Dedifferentiated amniotic fluid mesenchymal stem cell (primary cell): ENCODE measurements at regions not wholly inside any gene's neighbourhood (a gene's known extent, or its start where the extent isn't known, plus 50 kb on each side); places are given as distances from the start of the nearest gene placed in this dataset.
A peak's percentile ranks its signal among the peaks of the same experiment; 100 is the strongest.
"Not testable (repeated sequence)": the region's sequence is repeated elsewhere in the genome, so short reads cannot be mapped to it uniquely, and the experiment has no call there.

Experiments
- DNase-seq: peaks from one replicate; pipeline ENCODE4 v3.0.0-alpha.2; 2016; ENCODE audit errors: extremely low spot score

DNA sequence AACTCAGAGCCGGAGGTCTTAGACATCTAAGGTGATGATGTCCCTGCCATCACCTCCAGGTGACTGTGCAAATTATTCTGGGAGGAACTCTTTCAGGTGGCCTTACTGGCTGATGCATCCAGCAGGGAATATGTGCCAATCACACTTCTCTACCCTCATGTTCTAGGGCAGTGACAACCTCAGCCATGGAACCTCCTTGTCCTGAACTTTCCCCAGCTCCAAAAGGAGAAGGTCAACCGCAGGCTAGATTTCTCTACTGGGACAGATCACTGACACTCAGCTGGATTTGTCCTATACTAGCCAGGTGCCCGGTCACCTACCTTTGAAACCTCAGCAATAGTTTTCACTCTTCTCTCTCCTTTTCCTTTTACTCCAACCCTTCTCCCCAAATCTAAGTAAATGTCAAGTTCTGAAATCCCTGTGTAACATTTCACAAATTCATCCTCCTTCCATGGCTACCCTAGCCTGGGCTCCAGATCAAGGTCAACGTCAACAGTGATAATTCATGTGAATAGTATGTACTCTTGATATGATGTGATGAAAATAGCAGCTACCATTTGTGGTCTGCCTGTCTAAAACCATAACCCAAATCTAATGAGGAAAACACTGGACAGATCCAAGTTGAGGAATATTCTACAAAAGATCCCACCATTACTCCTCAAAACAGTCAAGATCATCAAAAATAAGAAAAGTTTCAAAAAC is 115.0 kb upstream of the EGLN3 start:
- DNase-seq: no peak

DNA sequence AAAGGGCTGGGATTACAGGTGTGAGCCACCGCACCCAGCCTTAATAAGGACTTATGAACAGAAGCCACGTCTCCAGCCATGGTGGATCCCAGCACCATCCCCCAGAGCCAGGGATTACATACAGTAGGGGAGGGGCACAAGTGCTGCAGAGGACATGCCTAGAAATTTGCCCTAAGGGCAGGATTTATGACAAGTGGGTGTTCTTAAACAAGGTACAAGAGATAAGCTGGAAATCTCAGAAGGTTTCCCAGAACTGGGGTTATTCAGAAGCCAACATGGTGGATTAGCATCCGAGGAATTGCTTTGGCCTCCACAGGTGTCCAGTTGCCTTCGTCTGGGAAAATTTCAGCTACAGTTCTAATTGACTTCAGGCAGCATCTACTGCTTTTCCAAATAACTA is 114.4 kb upstream of the EGLN3 start:
- DNase-seq: no peak

DNA sequence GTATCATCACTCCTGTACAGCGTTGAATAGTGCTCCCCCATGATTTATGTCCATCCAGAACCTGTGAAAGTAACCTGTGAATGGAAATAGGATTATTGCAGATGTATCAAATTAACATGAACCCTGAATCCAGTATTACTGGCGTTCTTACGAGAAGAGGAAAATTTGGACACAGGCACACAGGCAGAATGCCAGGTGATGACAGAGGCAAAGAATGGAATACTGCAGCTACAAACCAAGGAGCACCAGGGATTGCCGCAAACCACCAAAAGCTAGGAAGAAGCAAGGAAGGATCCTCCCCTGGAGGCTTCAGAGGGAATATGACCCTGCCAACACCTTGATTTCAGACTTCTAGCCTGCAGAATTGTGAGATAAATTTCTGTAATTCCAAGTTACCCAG is 113.5 kb upstream of the EGLN3 start:
- DNase-seq: peak; percentile 28

DNA sequence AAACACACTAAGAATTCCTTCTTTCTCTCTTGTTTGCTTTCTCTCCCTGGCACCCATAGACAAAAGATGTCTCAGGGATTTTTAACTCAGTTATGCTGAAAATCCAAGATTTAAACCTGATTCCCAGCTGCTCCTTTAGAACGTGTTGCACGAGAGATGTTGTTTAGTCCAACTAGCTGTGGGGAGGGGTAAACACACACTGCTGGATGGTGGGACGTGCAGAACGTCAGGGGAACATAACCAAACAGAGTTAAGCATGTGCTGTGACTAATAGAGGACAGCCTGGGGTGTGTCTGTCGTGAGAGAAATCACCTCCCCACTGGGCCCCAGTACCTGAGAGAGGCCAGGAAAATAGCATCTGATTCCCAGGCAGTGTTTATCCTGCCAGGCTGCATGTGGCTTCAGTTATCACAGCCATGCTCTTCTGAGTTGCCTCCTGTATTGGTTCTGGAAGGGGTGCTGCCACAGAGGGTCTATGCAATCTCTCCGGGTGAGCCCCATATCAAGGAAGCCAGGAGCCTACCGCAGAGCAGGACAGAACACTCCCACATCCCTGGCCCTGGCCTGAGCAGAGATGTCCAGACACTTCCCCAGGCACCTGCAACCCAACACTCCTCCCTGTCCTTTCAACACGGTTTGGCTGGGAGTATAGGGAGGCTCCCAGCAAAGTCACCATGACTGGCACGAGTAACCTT is 112.7 kb upstream of the EGLN3 start:
- no peak for DNase-seq

- DNase-seq: no peak
Observed at GRCh38 chr14:34063042-34063441, 112.2 kb upstream of the EGLN3 start.

DNA sequence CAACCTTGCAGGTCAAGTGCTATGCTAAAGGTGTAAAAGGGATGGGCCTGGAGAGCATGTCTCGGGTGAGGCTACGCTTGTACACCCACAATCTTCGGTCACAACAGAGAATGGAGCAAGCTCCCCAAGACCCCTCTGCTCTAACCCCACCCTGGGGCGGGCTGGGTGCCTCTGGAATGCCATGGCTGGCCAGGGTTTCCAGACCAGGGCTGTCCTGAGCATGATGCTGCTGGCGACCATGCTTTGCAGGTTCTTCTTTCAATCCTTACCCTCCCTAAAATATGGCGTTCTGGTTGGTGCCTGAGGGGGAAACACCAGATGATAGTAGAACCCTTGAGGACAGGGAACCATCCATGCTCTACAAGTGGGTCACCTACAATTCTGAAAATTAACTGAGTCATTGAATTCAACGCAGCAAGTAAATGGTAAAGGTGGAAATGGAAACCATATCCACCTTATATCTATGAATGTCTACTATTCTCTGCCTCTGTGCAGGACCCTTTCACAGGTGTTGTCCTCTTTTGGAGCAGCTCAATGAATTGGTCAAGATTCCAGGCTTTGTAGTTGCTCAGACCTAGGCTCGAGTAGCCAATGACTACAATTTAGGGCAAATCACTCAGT is 111.6 kb upstream of the EGLN3 start:
- no peak for DNase-seq

DNA sequence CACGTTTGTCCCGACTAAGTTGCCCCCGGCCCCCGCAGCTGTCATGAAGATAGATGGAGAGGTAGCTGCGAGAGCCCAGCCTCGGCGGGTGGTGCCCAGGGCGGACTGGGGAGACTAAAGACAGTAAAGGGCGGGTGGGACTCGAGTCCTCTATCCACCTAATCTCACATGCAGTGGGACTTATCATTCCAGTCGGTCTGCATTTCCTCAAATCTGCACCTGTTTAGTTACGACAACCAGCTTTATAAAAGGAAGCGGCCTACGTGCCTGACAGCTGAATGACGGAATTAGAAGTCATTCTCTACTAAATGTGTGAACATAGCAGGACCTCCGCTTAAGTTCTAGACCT is 109.8 kb upstream of the EGLN3 start:
- no peak for DNase-seq

DNA sequence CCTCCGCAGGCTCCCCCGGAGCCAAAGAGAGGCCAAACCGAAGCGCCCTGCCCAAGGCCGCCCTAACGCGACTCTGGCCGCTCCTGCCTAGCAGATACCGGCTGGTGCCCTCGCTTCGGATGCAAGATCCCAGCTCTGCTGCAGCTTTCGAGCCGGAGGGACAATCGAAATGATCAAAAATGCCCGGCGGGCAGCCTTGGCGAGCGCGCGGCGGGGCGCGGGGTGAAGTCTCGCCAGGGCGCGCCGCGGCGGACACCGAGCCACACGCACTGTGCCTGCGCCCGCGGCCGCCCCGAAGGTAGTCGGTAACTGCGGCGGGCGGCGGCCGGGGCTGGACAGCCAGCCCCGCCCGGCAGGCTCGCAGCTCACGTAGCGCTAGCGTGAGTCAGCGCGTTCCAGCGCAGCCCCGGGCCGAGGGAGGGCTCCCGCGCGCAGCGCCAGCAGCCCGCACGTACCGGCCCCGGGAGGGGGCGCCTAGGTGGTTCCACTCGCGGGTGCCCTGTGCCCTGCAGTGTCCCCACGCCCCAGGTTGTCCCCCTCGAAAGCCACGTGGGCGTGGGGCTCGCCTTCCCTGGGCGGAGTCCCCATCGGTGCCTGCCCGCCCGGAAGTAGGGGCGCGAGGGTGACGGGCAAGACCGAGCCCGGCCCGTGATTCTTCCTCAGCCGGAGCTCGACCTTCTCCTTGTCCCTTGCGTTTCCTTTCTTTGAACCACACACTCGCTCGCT is 109.2 kb upstream of the EGLN3 start:
- DNase-seq: peak; percentile 42

GRCh38 chr14:34059037-34059924 is 108.4 kb upstream of the EGLN3 start:
- DNase-seq: no peak

DNA sequence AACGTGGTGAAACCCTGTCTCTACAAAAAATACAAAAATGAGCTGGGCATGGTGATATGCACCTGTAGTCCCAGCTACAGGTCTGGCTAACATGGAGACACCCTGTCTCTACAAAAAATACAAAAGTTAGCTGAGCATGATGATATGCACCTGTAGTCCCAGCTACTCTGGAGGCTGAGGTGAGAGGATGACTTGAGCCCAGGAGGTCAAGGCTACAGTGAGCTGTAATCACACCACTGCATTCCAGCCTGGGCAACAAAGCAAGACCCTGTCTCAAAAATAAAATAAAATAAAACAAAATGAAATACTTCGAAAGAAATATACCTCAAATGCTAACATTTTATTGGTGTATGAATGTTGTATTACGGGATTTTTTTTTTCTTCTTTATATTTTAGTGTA is 107.6 kb upstream of the EGLN3 start:
- no peak for DNase-seq

DNA sequence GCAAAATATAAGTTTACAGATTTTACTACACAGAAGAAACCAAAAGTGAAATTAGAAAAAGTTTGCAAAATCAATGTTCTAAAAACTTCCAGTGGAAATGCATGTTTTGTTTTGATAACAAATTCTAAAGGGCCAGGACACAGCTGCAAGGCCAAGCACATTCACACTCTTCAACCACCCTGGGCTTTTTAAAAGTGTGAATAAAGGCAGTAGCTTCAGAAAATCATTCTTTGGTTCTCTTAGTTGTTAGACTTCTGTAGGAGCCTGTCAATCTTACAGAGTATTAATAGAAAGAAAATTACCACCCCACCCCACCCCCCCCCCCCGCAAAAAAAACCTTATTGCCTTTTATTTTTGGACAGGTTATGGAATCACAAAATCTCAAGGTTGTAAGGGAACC is 105.2 kb upstream of the EGLN3 start:
- DNase-seq: no peak

GRCh38 chr14:34055157-34055950 is 104.5 kb upstream of the EGLN3 start:
- DNase-seq: no peak

GRCh38 chr14:34053666-34054065 is 102.8 kb upstream of the EGLN3 start:
- no peak for DNase-seq

DNA sequence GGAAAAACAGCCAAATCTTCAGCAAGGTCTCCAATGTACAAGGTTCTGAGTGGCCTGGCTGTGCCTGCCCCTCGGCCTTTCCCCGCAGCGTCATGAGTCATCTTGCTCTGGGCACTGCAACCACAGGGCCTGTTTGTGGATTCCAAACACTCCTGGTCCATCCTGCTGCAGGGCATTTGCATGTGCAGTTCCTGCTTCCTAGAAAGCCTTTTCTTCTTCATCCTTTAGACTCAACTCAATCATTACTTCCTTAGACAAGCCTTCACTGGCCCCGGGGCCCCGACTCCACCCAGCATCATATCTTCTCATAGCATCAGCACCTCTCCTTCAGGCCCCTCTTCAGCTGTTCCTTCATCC is 101.8 kb upstream of the EGLN3 start:
- no peak for DNase-seq

DNA sequence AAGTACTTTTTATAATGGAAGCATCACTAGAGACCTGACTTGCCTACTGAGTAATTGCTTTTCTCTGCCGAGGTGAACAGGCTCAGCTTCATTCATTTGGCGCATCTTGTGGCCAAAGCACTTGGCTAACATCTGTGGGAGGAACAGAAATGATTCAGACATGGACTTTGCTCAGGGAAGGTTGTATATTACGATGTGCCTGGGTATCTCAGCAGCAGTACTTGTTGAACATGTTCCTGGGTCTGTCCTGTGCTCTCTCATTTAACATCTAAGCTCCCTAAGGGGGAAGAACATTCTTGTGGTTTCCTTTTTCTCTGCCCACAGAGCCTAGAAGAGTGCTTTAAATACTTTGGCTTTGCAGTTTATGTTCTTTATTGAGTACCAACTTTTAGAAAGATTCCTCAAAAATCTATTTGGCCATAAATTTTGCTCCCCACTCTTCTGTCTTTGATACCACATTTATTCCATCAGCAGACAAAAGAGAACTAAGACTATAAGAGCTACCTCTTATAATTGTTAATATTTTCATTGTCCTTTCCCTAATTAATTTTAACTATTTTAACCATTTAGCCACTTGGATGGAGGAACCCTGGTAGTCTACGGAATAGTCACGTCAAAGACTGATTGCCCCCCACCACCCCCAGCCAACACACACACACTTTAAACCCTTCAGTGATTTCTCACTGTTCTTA is 101.2 kb upstream of the EGLN3 start:
- DNase-seq: no peak

DNA sequence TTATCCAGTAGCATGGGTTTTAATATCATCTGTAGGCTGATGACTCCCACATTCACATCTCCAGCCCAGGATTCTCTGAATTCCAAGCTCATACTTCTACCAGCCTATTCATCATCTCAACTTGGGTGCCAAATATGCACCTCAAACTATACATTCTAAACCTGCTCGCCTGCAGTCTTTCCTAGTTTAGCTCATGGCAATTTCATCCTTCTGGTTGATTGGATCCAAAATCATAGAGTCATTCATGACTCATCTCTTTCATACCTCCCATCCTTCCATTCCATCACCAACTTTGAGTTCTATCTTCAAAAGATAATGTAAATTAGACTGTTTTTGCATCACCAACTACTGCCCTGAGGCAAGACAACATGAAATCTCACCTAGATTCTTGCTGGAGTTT is 99.7 kb upstream of the EGLN3 start:
- no peak for DNase-seq

DNA sequence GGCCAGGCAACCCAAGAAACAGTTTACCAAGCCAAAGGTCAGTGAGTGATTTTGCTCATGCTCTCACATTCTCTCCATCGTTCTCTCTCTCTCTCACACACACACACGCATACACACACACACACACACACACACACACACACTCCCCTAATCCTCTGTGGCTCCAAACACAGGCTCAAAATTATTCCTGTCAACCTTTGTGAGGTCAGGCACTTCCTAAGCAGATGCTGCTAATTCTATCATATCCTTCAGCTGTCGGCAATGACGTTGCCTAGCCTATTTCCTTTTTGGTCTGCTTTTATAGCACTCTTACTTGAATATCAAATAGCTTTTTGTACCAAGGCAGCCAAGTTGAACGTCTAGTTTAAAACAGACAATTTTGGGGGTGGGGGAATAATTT is 98.9 kb upstream of the EGLN3 start:
- DNase-seq: no peak

DNA sequence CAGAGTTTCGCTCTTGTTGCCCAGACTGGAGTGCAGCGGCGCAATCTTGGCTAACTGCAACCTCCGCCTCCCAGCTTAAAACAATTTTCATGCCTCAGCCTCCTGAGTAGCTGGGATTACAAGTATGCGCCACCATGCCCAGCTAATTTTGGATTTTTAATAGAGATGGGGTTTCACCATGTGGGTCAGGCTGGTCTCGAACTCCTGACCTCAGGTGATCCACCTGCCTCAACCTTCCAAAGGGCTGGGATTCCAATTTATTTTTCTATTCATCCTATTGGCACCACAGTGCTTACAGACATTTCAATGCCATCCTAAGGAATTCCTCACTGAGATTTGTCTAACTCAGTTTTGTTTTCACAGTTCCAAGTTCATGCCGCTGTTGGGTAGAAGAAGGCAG is 98.3 kb upstream of the EGLN3 start:
- DNase-seq: not testable (repeated sequence)

DNA sequence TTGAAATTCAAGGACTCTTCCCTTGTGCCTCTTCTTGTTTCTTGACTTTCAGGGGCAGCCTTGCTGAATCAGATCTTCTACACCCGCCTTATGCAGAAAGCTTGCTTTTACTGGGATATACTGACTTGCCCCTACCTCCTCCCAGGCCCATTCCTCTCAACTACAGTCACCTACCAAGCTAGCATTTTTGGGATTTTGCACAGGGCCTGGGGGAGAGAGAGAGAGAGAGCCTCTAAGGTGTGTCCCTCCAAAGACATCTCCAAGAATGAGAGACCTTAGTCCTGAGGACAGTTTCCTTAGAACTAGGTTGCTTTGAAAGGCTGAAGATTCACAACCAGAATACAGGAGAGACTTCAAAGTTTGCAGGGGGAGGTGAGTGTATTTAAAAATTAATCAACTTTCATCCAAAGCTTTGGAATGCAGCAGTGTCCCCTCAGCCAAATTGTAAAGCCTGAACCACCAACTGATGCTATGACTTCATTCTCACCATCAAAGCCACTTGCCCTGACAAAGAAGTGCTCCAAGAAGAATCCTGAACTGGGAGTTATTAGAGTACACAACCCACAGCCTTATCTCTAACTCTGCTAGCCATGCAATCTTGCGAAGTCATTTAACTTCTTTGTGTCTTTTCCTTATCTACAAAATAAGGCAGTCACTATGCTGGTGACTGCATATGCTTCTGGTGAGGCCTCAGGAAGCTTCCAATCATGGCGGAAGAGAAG is 96.1 kb upstream of the EGLN3 start:
- no peak for DNase-seq
